Breast epithelium (tissue), 3 donors: ENCODE measurements at regions not wholly inside any gene's neighbourhood (a gene's known extent, or its start where the extent isn't known, plus 50 kb on each side); places are given as distances from the start of the nearest gene placed in this dataset.

Source experiments
- CTCF ChIP-seq, 3 donors: fragments of 450-650 bp; IDR thresholded peaks; one replicate each; pipeline ENCODE4 v1.5.1; 2016 to 2017; ENCODE audit warnings: antibody characterized with exemption in 3 of 3, mild to moderate bottlenecking in 3 of 3, moderate library complexity in 3 of 3
- POLR2A ChIP-seq: fragments of 450-650 bp; IDR thresholded peaks from one replicate; pipeline ENCODE4 v1.6.1; 2016; ENCODE audit warnings: antibody characterized with exemption, mild to moderate bottlenecking, moderate library complexity
- POLR2AphosphoS5 ChIP-seq, 3 donors: sonication (generic); formaldehyde crosslinking; IDR thresholded peaks; one replicate each; pipeline ENCODE4 v1.6.1; 2017; ENCODE audit warnings: antibody characterized with exemption in 3 of 3

GRCh38 chr3:66706890-66707289 lies 206.1 kb upstream of the LRIG1 start:
- TF ChIP-seq CTCF (IDR thresholded peaks at IDR 0.05) (no peak), POLR2A (no peak), POLR2AphosphoS5 (IDR thresholded peaks at IDR 0.05) (no peak)
